K562 (cell line): ENCODE measurements at regions not wholly inside any gene's neighbourhood (a gene's known extent, or its start where the extent isn't known, plus 50 kb on each side); places are given as distances from the start of the nearest gene placed in this dataset.

Experiments
- ATAC-seq: fragments of 200-7000 bp; cut with Tn5 transposase; 3 replicates; pipeline ENCODE4 v1.9.1; 2020; ENCODE audit warnings: moderate library complexity
- BruUV-seq: library from RNA; stranded (reverse); fragments of 400-500 nt; replicated peaks from 2 replicates; lab custom pipeline; 2021; lab: Mats Ljungman, UMichigan
- CTCF ChIA-PET: fragments of 300-600 bp; formaldehyde crosslinking; extraction: SDS; loops from one replicate; lab custom pipeline; 2021; ENCODE audit warnings: low intra/inter-chr PET ratio; lab: Yijun Ruan, JAX
- POLR2A ChIA-PET: fragments of 300-600, 350-650 bp; sonication (Branson Sonifier 250); formaldehyde crosslinking; extraction: SDS; loops from one replicate; lab custom pipeline; 2021; ENCODE audit warnings: antibody characterized with exemption, inconsistent platforms; lab: Yijun Ruan, JAX
- DNase-seq, 4 experiments: peaks; one replicate each; pipeline versions ENCODE4 v3.0.0 to v3.0.0-alpha.2; 2011 to 2018; ENCODE audit warnings: low spot score in 3 of 4, mixed read lengths in 3 of 4; ENCODE audit errors: extremely low read depth in 1 of 4
- FAIRE-seq: peaks from 2 replicates; lab custom pipeline; 2011; peaks lifted over from hg19 to GRCh38; lab: Jason Lieb, UNC
- H2AFZ ChIP-seq: 2 replicates; pipeline ENCODE4 v1.6.0; 2011; ENCODE audit warnings: low read depth, low read length, control low read depth, inconsistent platforms
- H3K27ac ChIP-seq: fragments of 200-600 bp; 3 replicates; pipeline ENCODE4 v1.8.0; 2011; ENCODE audit warnings: low read depth, mild to moderate bottlenecking, control low read depth, inconsistent platforms, low read length, moderate library complexity, mixed read lengths; ENCODE audit errors: extremely low read depth
- H3K27me3 ChIP-seq, 2 experiments: fragments of 300-600 bp in 1 of 2; 2 replicates in 1 of 2; 3 replicates in 1 of 2; pipeline versions ENCODE4 v1.6.0 to v1.8.0; 2011; ENCODE audit warnings: inconsistent platforms in 2 of 2, low read length in 2 of 2, mild to moderate bottlenecking in 1 of 2, mixed read lengths in 1 of 2, moderate library complexity in 1 of 2; ENCODE audit not compliant: control insufficient read depth in 2 of 2, insufficient read depth in 2 of 2
- H3K36me3 ChIP-seq: fragments of 300-600 bp; 3 replicates; pipeline ENCODE4 v1.8.0; 2011; ENCODE audit warnings: mild to moderate bottlenecking, low read length, inconsistent platforms; ENCODE audit not compliant: control insufficient read depth, insufficient read depth
- H3K4me1 ChIP-seq, 2 experiments: fragments of 200-600 bp in 1 of 2; replicated peaks in 1 of 2; 2 replicates in 1 of 2; 3 replicates in 1 of 2; pipeline versions ENCODE4 v1.5.1 to v1.8.0; 2011; ENCODE audit warnings: inconsistent platforms in 2 of 2, low read length in 2 of 2, mild to moderate bottlenecking in 1 of 2, mixed read lengths in 1 of 2, moderate library complexity in 1 of 2; ENCODE audit not compliant: control insufficient read depth in 2 of 2, insufficient read depth in 2 of 2
- H3K4me2 ChIP-seq: 2 replicates; pipeline ENCODE4 v1.6.1; 2011; ENCODE audit warnings: low read length, control low read depth, inconsistent platforms, mixed read lengths; ENCODE audit not compliant: insufficient read depth
- H3K4me3 ChIP-seq: fragments of 200-600 bp; sonication (generic), shearing (Covaris generic); 2 replicates; pipeline ENCODE4 v1.5.1; 2016; ENCODE audit warnings: control low read depth, inconsistent platforms
- H3K79me2 ChIP-seq: fragments of 200-600 bp; 3 replicates; pipeline ENCODE4 v1.8.0; 2011; ENCODE audit warnings: low read length, inconsistent platforms; ENCODE audit not compliant: control insufficient read depth, insufficient read depth
- H3K9ac ChIP-seq, 2 experiments: 2 replicates each; pipeline versions ENCODE4 v1.6.0 to v1.6.1; 2011; ENCODE audit warnings: low read depth in 2 of 2, low read length in 2 of 2, control low read depth in 1 of 2, inconsistent platforms in 1 of 2, mild to moderate bottlenecking in 1 of 2, mixed read lengths in 1 of 2; ENCODE audit not compliant: insufficient read depth in 1 of 2
- H3K9me1 ChIP-seq: one replicate; pipeline ENCODE4 v1.6.0; 2011; ENCODE audit warnings: inconsistent platforms, mild to moderate bottlenecking, low read length, moderate library complexity; ENCODE audit not compliant: control insufficient read depth, insufficient read depth
- H3K9me3 ChIP-seq: replicated peaks from 2 replicates; pipeline ENCODE4 v1.5.1; 2011; ENCODE audit warnings: low read depth, low read length, inconsistent platforms; ENCODE audit not compliant: control insufficient read depth, insufficient read depth
- H4K20me1 ChIP-seq: replicated peaks from 2 replicates; pipeline ENCODE4 v1.6.1; 2011; ENCODE audit warnings: low read length, inconsistent platforms, mixed read lengths; ENCODE audit not compliant: control insufficient read depth, insufficient read depth
- CHD1 ChIP-seq: fragments of 200-600 bp; sonication (generic); IDR thresholded peaks from one replicate; pipeline ENCODE4 v1.6.1; 2012; ENCODE audit warnings: mild to moderate bottlenecking, moderate library complexity, low read length, inconsistent platforms
- CREBBP ChIP-seq: IDR thresholded peaks from one replicate; pipeline ENCODE4 v1.6.1; 2012; ENCODE audit warnings: low read depth, mild to moderate bottlenecking, control low read depth, inconsistent platforms, low read length
- ETV5 ChIP-seq: sonication (generic); formaldehyde crosslinking; IDR thresholded peaks from 2 replicates; pipeline ENCODE4 v1.4.0; 2020; ENCODE audit warnings: low read depth, mild to moderate bottlenecking, missing genetic modification reagents
- MEIS2 ChIP-seq: fragments of 450-650 bp; IDR thresholded peaks from 2 replicates; pipeline ENCODE4 v1.6.1; 2014; ENCODE audit warnings: mild to moderate bottlenecking; ENCODE audit not compliant: partially characterized antibody
- POLR2G ChIP-seq: fragments of 200-400 bp; formaldehyde crosslinking; IDR thresholded peaks from 2 replicates; pipeline ENCODE4 v1.6.1; 2017; ENCODE audit warnings: low read depth, mild to moderate bottlenecking, antibody characterized with exemption, low read length, moderate library complexity
- ZNF133 ChIP-seq: fragments of 250-450 bp; sonication (Bioruptor Pico); IDR thresholded peaks from 2 replicates; pipeline ENCODE4 v1.4.0; 2020; ENCODE audit warnings: mild to moderate bottlenecking
- WGBS: fragments of 100-300 bp; shearing (Covaris generic); methylation state at CpG from one replicate; pipeline ENCODE4 v1.1.6; 2016; ENCODE audit warnings: low coverage, mixed read lengths; ENCODE audit not compliant: insufficient coverage; ENCODE audit errors: missing lambda C conversion rate; 5-methylcytosine and 5-hydroxymethylcytosine counted together
- in situ Hi-C: fragments of 300-500 bp; cut with MboI; formaldehyde crosslinking; loops from 4 replicates; pipeline ENCODE4 v1.15.0; 2018; ENCODE audit warnings: inconsistent platforms, mixed read lengths
- intact Hi-C: fragments of 100-400 bp; cut with micrococcal nuclease; formaldehyde crosslinking; loops from 2 replicates; pipeline ENCODE4 v1.14.2; 2022
- TF ChIP-seq, protein P1 (sequence below): fragments of 450-650 bp; formaldehyde crosslinking; IDR thresholded peaks from 2 replicates; pipeline ENCODE4 v1.4.0; 2020; ENCODE audit warnings: mild to moderate bottlenecking, moderate library complexity

DNA sequence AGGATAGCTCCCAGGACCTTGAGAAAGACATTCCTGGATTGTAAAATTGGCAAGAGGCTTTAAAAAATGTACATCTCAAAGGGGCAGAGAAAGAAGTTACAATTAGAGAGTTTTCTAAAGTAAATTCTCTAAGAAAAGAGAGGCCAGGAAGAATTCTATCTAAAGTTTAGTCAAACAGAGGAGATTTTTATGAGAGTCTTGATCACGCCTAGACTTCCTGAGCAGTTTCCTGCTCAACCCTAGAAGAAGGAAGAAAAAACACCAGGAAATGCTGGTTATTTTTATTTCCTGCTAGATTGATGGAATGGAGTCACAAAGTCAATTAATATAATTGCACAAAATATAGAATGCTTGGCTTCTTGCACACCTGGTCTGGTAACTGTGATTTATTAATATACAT lies 269.1 kb downstream of the PCDH20 start:
- Histone ChIP-seq H4K20me1 (no peaks in the 10 kb centered on the region), H3K9me1 (no peaks in the 10 kb centered on the region), H3K9me3 (no peaks in the 10 kb centered on the region)
- intact Hi-C loops = no loop called here
- in situ Hi-C loops = no loop called here
- no peak for DNase-seq
- FAIRE-seq = no peak
- WGBS = 0% methylated on average over 1 of the region's 1 CpG
- TF ChIP-seq CREBBP (no peak), POLR2G (no peak), CHD1 (no peak), MEIS2 (no peak), ZNF133 (CRISPR knock-in tag) (no peak), ETV5 (no peak)
- TF ChIP-seq, protein P1, sequence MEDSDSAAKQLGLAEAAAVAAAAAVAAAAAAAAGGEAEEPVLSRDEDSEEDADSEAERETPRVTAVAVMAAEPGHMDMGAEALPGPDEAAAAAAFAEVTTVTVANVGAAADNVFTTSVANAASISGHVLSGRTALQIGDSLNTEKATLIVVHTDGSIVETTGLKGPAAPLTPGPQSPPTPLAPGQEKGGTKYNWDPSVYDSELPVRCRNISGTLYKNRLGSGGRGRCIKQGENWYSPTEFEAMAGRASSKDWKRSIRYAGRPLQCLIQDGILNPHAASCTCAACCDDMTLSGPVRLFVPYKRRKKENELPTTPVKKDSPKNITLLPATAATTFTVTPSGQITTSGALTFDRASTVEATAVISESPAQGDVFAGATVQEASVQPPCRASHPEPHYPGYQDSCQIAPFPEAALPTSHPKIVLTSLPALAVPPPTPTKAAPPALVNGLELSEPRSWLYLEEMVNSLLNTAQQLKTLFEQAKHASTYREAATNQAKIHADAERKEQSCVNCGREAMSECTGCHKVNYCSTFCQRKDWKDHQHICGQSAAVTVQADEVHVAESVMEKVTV (CRISPR knock-in tag) = no peak
- TF ChIP-seq, all 486 proteins: peak for 0
- H3K79me2 ChIP-seq = no peaks in the 10 kb centered on the region
- H3K9ac ChIP-seq = no peak overlapping the region
- H3K36me3 ChIP-seq = no peaks in the 10 kb centered on the region
- no peak for ATAC-seq
- BruUV-seq = no TSS peak
- no peaks in the 10 kb centered on the region for H3K27me3 ChIP-seq
- H3K4me3 ChIP-seq = no peak overlapping the region
- H2AFZ ChIP-seq = no peak overlapping the region
- POLR2A ChIA-PET = no interaction called here
- CTCF ChIA-PET = no interaction called here
- H3K27ac ChIP-seq = no peak overlapping the region
- no peak overlapping the region for H3K4me2 ChIP-seq
- H3K4me1 ChIP-seq = no peaks in the 10 kb centered on the region
